Retina (tissue), 1 donor: ENCODE measurements at regions not wholly inside any gene's neighbourhood (a gene's known extent, or its start where the extent isn't known, plus 50 kb on each side); places are given as distances from the start of the nearest gene placed in this dataset.
"Not testable (repeated sequence)": the region's sequence is repeated elsewhere in the genome, so short reads cannot be mapped to it uniquely, and the experiment has no call there.

Experiments used
- DNase-seq: peaks from one replicate; pipeline ENCODE4 v3.0.0-alpha.2; 2016

GRCh38 chr21:23812485-23812884, 1794.8 kb downstream of the MRPL39 start:
- no peak for DNase-seq

GRCh38 chr21:23811805-23812204, 1795.5 kb downstream of the MRPL39 start:
- DNase-seq, result no peak

DNA sequence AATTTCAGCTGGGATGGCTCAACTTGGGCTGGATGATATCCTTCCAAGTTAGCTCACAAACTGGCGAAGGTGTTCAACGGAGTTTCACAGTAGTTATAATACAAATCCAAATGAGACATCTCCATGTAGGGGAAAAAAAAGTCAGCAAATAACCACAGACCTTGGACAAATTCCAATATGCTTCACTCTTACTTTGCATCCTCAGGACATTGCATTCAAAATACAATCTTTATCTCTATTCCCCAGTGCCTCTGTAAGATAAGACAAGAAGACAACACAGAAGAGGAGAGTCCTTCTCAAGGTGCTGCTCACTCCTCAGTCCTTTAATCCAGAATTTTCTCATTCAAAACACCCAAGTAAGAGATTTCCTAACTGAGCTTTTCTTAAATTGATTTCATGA, 1797.7 kb downstream of the MRPL39 start:
- DNase-seq, result no peak

- not testable (repeated sequence) for DNase-seq
Measured at GRCh38 chr21:23806966-23807548, 1800.2 kb downstream of the MRPL39 start.

GRCh38 chr21:23804866-23805265, 1802.4 kb downstream of the MRPL39 start:
- DNase-seq, result no peak

DNA sequence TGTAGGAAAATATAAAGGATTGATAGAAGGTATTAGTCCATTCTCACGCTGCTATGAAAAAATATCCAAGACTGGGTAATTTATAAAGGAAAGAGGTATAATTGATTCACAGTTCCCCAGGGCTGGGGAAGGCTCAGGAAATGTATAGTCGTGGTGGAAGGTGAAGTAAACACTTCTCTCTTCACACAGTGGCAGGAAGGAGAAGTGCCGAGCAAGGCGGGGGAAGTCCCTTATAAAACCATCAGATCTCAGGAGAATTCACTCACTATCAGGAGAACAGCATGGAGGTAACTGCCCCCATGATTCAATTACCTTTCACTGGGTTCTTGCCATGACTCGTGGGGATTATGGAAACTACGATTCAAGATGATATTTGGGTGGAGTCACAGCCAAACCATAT, 1806.0 kb downstream of the MRPL39 start:
- no peak for DNase-seq

DNA sequence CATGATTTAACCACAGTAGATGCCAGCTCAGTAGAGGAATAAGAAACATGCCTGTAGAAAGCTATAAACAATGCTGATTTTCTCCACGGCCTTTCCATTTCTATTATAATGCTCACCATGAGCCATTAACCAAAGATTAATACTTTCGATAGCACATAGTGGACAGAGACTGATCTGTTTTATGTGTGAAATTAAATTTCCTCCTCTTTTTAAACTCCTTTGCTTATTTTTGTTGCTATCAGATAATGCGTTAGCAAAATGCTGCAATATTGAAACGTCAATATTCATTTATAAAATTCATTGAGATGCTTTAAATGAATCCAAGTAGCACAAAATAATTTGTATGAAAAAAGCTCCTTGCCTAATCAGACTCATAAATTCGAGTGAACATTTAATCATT, 1807.9 kb downstream of the MRPL39 start:
- DNase-seq, result no peak

DNA sequence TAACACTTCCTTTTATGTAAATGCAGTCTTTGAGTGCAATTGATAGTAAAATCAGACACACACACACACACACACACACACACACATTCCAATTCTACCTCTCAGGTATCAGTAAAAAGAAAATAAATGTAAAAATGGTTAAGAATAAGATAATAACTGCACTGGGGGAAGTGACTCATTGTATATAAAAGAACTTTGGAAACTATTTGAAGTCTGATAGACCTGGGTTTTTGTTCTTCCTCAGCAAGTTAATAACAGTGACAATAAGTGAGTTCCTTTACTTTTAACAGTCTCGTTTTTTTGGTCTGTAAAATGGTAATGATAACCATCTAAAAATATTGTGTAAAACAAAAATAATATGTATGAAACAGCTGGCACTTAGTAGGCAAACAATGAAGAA, 1815.0 kb downstream of the MRPL39 start:
- DNase-seq, result no peak

DNA sequence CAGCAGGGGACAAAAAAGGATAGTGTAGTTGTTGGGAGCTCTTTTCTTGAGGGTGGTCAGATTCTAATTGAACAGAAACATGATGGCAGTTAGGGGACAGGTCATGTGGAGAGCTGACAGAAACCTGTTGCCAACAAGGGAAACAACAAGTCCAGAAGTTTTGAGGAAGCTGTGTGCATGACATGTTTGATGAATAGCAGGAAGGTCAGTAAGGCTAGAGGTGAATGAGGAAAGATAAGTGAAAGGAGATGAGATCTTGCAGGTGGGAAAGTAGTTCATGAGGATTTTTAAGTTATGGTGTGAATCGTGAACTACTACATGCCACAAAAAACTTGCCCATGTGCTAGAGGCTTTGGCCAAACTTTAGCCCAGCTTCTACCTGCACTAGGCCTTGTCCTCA, 1817.4 kb downstream of the MRPL39 start:
- DNase-seq, result no peak

GRCh38 chr21:23780326-23780725, 1827.0 kb downstream of the MRPL39 start:
- no peak for DNase-seq

- DNase-seq, result no peak
Measured at GRCh38 chr21:23743821-23744220, 1863.5 kb downstream of the MRPL39 start.

DNA sequence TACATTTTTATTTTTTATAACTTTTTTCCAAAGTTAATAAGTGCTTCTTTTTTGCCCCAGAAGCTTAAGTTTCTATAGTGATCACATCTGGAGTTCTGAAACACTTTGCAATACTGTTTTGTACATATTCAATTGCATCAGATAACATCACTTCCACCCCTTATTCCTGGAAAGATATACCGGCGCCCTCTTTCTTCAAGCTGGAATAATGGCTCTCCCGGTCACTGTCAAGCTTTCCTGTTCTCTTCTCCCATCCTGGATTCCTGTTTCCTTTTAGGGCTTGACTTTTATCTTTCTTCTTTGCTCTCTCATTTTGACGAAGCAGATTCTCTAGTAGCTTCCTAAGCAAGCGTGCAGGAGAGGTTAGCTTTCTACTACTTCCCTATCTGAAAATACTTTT, 1866.8 kb downstream of the MRPL39 start:
- DNase-seq, result no peak

- DNase-seq, result no peak
Measured at GRCh38 chr21:23732776-23733175, 1874.5 kb downstream of the MRPL39 start.

GRCh38 chr21:23729331-23729730, 1878.0 kb downstream of the MRPL39 start:
- no peak for DNase-seq

GRCh38 chr21:23725576-23725975, 1881.7 kb downstream of the MRPL39 start:
- DNase-seq, result no peak

GRCh38 chr21:23718446-23719285, 1888.6 kb downstream of the MRPL39 start:
- DNase-seq, result no peak

DNA sequence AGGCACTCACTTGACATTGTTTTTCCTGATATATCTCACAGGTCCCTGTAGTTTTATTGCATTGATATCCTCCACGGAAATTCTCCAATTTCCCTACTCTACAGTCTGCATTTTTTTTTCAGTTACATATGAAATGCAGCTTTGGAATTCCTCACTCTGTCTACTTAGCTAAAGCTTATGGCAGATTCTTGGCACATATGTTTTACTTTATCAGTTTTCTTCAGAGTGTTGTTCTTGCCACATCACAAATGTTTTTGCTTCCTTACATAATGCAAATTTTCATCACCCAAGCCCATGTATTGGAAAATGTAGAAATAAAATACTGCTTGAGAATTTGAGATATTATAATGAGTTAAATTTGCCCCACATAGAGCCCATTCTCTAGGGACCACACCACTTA, 1895.1 kb downstream of the MRPL39 start:
- no peak for DNase-seq

DNA sequence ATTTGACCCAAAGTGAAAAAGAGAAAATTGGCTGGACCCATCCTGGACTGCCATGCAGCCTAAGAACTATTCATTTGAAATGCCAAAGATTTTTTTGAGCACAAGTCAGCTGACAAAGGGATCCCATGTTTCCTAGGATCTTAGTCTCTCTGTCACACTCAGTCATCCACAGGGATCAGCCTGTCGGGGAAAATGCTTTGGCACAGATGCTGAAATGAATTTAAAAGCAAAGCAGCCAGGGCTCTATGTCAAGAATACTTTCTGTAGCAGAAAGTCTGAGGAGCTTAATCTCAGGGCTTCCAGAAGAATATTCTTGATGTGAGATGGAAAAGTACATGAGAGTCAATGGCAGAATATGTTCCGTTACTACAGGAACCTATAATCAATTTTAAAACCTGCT, 1900.8 kb downstream of the MRPL39 start:
- no peak for DNase-seq

GRCh38 chr21:23699402-23699801, 1907.9 kb downstream of the MRPL39 start:
- no peak for DNase-seq

GRCh38 chr21:23698619-23699018, 1908.7 kb downstream of the MRPL39 start:
- no peak for DNase-seq

- no peak for DNase-seq
Measured at GRCh38 chr21:23695443-23695842, 1911.8 kb downstream of the MRPL39 start.

DNA sequence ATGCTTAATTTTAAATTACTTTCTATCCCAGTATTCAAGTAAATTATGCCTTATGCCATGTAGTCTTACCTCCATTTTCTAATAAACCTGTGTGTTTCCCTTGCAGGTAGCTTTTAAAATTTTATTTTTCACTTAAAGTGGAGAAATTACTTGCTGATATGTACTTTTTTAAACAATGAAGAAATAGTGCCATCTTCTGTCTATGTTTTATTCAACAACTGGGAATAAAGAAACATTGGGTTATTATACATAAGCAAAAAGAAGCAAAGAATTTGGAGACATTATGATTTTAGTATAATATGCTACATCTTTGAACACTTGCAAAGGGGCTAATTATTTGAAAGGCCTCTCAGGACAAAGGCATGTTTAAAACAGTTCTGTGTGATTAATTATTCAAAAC, 1912.9 kb downstream of the MRPL39 start:
- no peak for DNase-seq

GRCh38 chr21:23690316-23690715, 1917.0 kb downstream of the MRPL39 start:
- DNase-seq, result no peak

DNA sequence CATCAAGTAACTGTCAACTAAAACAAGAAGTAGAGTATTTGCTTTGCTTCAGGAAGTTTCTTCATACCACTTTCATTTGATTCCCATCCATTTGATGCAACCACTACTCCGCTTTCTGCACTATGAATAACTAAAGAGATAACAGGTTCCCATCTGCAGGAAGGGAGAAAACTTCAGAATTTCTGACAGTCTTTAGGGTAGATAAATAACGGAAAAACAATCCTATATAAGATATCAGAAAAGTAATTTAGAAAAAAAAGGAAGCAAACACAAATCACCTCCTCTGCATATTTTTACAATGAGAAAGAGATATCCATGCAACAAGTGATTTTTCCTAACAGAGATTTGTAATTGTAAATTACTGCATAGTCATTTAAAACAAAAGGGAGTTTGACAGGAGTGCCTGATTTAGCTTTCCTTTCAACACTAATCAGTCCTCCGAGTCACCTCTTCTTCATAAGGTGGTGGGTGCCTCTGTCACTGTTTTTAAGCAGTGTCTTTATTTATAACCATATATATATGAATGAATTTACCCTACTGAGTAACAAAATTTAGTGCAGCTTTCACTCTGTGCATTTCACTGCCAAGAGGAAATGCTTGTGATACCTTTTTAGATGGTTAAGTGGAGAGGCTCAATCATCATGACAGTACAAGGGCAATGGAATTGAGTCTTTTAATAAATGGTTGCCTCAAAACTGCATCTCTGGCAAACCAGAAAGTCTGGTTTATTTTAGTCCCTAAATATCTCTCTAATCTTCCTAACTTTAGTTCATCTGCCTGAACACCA, 1920.4 kb downstream of the MRPL39 start:
- no peak for DNase-seq
